IMR-90 (cell line): ENCODE measurements at regions not wholly inside any gene's neighbourhood (a gene's known extent, or its start where the extent isn't known, plus 50 kb on each side); places are given as distances from the start of the nearest gene placed in this dataset.

Experiments
- ATAC-seq: fragments of 200-7000 bp; cut with Tn5 transposase; 2 replicates; pipeline ENCODE4 v1.9.1; 2020; ENCODE audit warnings: low read depth, mild to moderate bottlenecking, moderate library complexity
- BruUV-seq: library from RNA; stranded (reverse); fragments of 400-500 nt; replicated peaks from 2 replicates; lab custom pipeline; 2021; lab: Mats Ljungman, UMichigan
- CTCF ChIA-PET: fragments of 300-600 bp; formaldehyde crosslinking; extraction: SDS; loops from one replicate; lab custom pipeline; 2021; ENCODE audit warnings: antibody characterized with exemption; lab: Yijun Ruan, JAX
- POLR2A ChIA-PET: fragments of 300-600 bp; sonication (Branson Sonifier 250); formaldehyde crosslinking; loops from one replicate; lab custom pipeline; 2022; ENCODE audit warnings: antibody characterized with exemption; ENCODE audit not compliant: unreplicated experiment; lab: Charles Lee
- DNase-seq: peaks from one replicate; pipeline ENCODE4 v3.0.0; 2013
- H2AFZ ChIP-seq: replicated peaks from 2 replicates; pipeline ENCODE3; 2013; ENCODE audit warnings: low read length, mild to moderate bottlenecking; ENCODE audit not compliant: poor library complexity
- H2AK5ac ChIP-seq: 2 replicates; pipeline ENCODE4 v1.6.1; 2013; ENCODE audit warnings: low read depth, low read length, inconsistent platforms
- H2AK9ac ChIP-seq: replicated peaks from 2 replicates; pipeline ENCODE3; 2013; ENCODE audit warnings: mild to moderate bottlenecking, low read depth, low read length, moderate library complexity; ENCODE audit not compliant: poor library complexity
- H2BK120ac ChIP-seq: 2 replicates; pipeline ENCODE4 v1.6.1; 2013; ENCODE audit warnings: low read depth, low read length, inconsistent platforms
- H2BK15ac ChIP-seq: 3 replicates; pipeline ENCODE4 v1.6.1; 2013; ENCODE audit warnings: low read depth, low read length, inconsistent platforms
- H2BK20ac ChIP-seq: 2 replicates; pipeline ENCODE4 v1.6.1; 2013; ENCODE audit warnings: low read depth, mild to moderate bottlenecking, inconsistent platforms, low read length, moderate library complexity
- H2BK5ac ChIP-seq: 2 replicates; pipeline ENCODE4 v1.6.1; 2013; ENCODE audit warnings: mild to moderate bottlenecking, low read depth, low read length, inconsistent platforms; ENCODE audit not compliant: poor library complexity, severe bottlenecking
- H3K14ac ChIP-seq: replicated peaks from 2 replicates; pipeline ENCODE4 v1.6.1; 2013; ENCODE audit warnings: low read depth, low read length, inconsistent platforms
- H3K18ac ChIP-seq: 2 replicates; pipeline ENCODE4 v1.6.1; 2013; ENCODE audit warnings: low read depth, low read length, control low read depth
- H3K23ac ChIP-seq: 2 replicates; pipeline ENCODE4 v1.6.1; 2013; ENCODE audit warnings: low read depth, low read length, inconsistent platforms
- H3K27ac ChIP-seq: 2 replicates; pipeline ENCODE4 v1.5.1; 2013; ENCODE audit warnings: mild to moderate bottlenecking, control low read depth, low read length; ENCODE audit not compliant: insufficient read depth
- H3K27me3 ChIP-seq: 2 replicates; pipeline ENCODE4 v1.6.1; 2013; ENCODE audit warnings: low read length; ENCODE audit not compliant: control insufficient read depth, insufficient read depth
- H3K36me3 ChIP-seq: 2 replicates; pipeline ENCODE4 v1.6.1; 2013; ENCODE audit warnings: low read length, mixed read lengths; ENCODE audit not compliant: control insufficient read depth, insufficient read depth
- H3K4ac ChIP-seq: 2 replicates; pipeline ENCODE4 v1.6.1; 2013; ENCODE audit warnings: low read depth, low read length, inconsistent platforms
- H3K4me1 ChIP-seq: 2 replicates; pipeline ENCODE4 v1.6.1; 2013; ENCODE audit warnings: low read length, mixed read lengths; ENCODE audit not compliant: control insufficient read depth, insufficient read depth
- H3K4me2 ChIP-seq: 2 replicates; pipeline ENCODE4 v1.6.1; 2013; ENCODE audit warnings: low read depth, mild to moderate bottlenecking, control low read depth, low read length, moderate library complexity
- H3K4me3 ChIP-seq: 2 replicates; pipeline ENCODE4 v1.5.1; 2013; ENCODE audit warnings: low read depth, mild to moderate bottlenecking, control low read depth, low read length, moderate library complexity; ENCODE audit not compliant: insufficient read depth
- H3K56ac ChIP-seq: 2 replicates; pipeline ENCODE4 v1.6.1; 2013; ENCODE audit warnings: low read length, inconsistent platforms; ENCODE audit not compliant: insufficient read depth; ENCODE audit errors: extremely low read depth
- H3K79me1 ChIP-seq, 2 experiments: 2 replicates each; pipeline ENCODE4 v1.6.1; 2013; ENCODE audit warnings: low read length in 2 of 2, inconsistent platforms in 1 of 2, low read depth in 1 of 2
- H3K9ac ChIP-seq: 2 replicates; pipeline ENCODE4 v1.6.1; 2013; ENCODE audit warnings: low read depth, low read length, control low read depth
- H3K9me1 ChIP-seq: 2 replicates; pipeline ENCODE4 v1.6.1; 2013; ENCODE audit warnings: low read length, inconsistent platforms; ENCODE audit not compliant: insufficient read depth
- H3K9me3 ChIP-seq: 2 replicates; pipeline ENCODE4 v1.6.1; 2013; ENCODE audit warnings: low read length; ENCODE audit not compliant: control insufficient read depth, insufficient read depth
- H4K20me1 ChIP-seq: 2 replicates; pipeline ENCODE4 v1.6.1; 2013; ENCODE audit warnings: low read length, inconsistent platforms; ENCODE audit not compliant: insufficient read depth
- H4K5ac ChIP-seq: 2 replicates; pipeline ENCODE4 v1.6.1; 2013; ENCODE audit warnings: mild to moderate bottlenecking, low read depth, low read length, control low read depth
- H4K8ac ChIP-seq, 2 experiments: 2 replicates each; pipeline ENCODE4 v1.6.1; 2013; ENCODE audit warnings: low read depth in 2 of 2, low read length in 2 of 2, control low read depth in 1 of 2, inconsistent platforms in 1 of 2
- H4K91ac ChIP-seq: 2 replicates; pipeline ENCODE4 v1.6.1; 2013; ENCODE audit warnings: low read depth, low read length, inconsistent platforms; ENCODE audit not compliant: insufficient read depth
- BHLHE40 ChIP-seq: fragments of 150-350 bp; IDR thresholded peaks from 2 replicates; pipeline ENCODE4 v1.6.1; 2016; ENCODE audit warnings: mild to moderate bottlenecking, low read depth, low read length
- CEBPB ChIP-seq: IDR thresholded peaks from 2 replicates; pipeline ENCODE4 v1.6.1; 2012; ENCODE audit warnings: low read depth, low read length, improper control_type of control experiment
- CHD1 ChIP-seq: IDR thresholded peaks from 2 replicates; pipeline ENCODE4 v1.6.1; 2012; ENCODE audit warnings: low read depth, low read length, improper control_type of control experiment
- FOS ChIP-seq: fragments of 150-350 bp; IDR thresholded peaks from 2 replicates; pipeline ENCODE4 v1.6.1; 2016; ENCODE audit warnings: low read depth, low read length
- MAFK ChIP-seq: IDR thresholded peaks from 2 replicates; pipeline ENCODE4 v1.6.1; 2012; ENCODE audit warnings: low read depth, low read length, improper control_type of control experiment
- MXI1 ChIP-seq: IDR thresholded peaks from 2 replicates; pipeline ENCODE4 v1.6.1; 2012; ENCODE audit warnings: low read depth, mild to moderate bottlenecking, low read length, moderate library complexity, borderline replicate concordance
- NFE2L2 ChIP-seq: fragments of 150-350 bp; IDR thresholded peaks from 2 replicates; pipeline ENCODE4 v1.6.1; 2016; ENCODE audit warnings: low read depth, mild to moderate bottlenecking, low read length
- POLR2A ChIP-seq: IDR thresholded peaks from 2 replicates; pipeline ENCODE4 v1.6.1; 2012; ENCODE audit warnings: mild to moderate bottlenecking, low read depth, low read length
- RAD21 ChIP-seq: IDR thresholded peaks from 2 replicates; pipeline ENCODE4 v1.6.1; 2012; ENCODE audit warnings: low read length, improper control_type of control experiment
- RCOR1 ChIP-seq: IDR thresholded peaks from 2 replicates; pipeline ENCODE4 v1.6.1; 2012; ENCODE audit warnings: mild to moderate bottlenecking, low read length, improper control_type of control experiment; ENCODE audit not compliant: insufficient replicate concordance
- RFX5 ChIP-seq: IDR thresholded peaks from 2 replicates; pipeline ENCODE4 v1.8.0; 2012; ENCODE audit warnings: low read depth, mild to moderate bottlenecking, low read length, moderate library complexity
- SMC3 ChIP-seq: fragments of 150-350 bp; IDR thresholded peaks from 2 replicates; pipeline ENCODE4 v1.6.1; 2016; ENCODE audit warnings: low read depth, mild to moderate bottlenecking, antibody characterized with exemption, low read length, moderate library complexity
- whole genome bisulfite sequencing, 2 experiments: methylation state at CpG; one replicate each; pipeline versions ENCODE4 v1.1.5 to v1.1.7; 2013; ENCODE audit warnings: missing lambda C conversion rate in 2 of 2; ENCODE audit not compliant: insufficient read length in 1 of 2; ENCODE audit errors: extremely low coverage in 2 of 2; 5-methylcytosine and 5-hydroxymethylcytosine counted together
- dilution Hi-C: fragments of 300-500 bp; cut with HindIII; formaldehyde crosslinking; loops from one replicate; pipeline ENCODE4 v1.14.3; 2018; ENCODE audit warnings: low sequenced_read_pairs; ENCODE audit not compliant: unreplicated experiment
- in situ Hi-C: fragments of 300-500 bp; cut with MboI; formaldehyde crosslinking; loops from 3 replicates; pipeline ENCODE4 v1.14.3; 2019; ENCODE audit warnings: low sequenced_read_pairs, inconsistent platforms, mixed read lengths
- intact Hi-C: fragments of 100-400 bp; cut with micrococcal nuclease; formaldehyde crosslinking; loops from 2 replicates; pipeline ENCODE4 v1.10.0; 2022
- TF ChIP-seq, protein P1 (sequence below): fragments of 150-350 bp; IDR thresholded peaks from 2 replicates; pipeline ENCODE4 v1.6.1; 2016; ENCODE audit warnings: low read depth, mild to moderate bottlenecking, low read length, moderate library complexity, borderline replicate concordance
- TF ChIP-seq, protein P2 (sequence below): conservative IDR thresholded peaks from 2 replicates; pipeline ENCODE4 v1.5.1; 2012; ENCODE audit warnings: mild to moderate bottlenecking, low read depth, low read length, improper control_type of control experiment

DNA sequence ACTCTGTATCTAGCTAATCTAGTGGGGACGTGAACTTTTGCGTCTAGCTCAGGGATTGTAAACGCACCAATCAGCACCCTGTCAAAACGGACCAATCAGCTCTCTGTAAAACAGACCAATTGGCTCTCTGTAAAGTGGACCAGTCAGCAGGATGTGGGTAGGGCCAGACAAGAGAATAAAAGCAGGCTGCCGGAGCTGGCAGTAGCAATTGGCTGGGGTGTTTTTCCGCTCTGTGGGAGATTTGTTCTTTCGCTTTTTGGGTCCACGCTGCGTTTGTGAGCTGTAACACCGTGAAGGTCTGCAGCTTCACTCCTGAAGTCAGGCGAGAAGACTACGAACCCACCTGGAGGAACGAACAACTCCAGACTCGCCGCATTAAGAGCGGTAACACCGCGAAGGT is 76.5 kb downstream of the SPRING1 start:
- Histone ChIP-seq H4K91ac (no peak overlapping the region), H2AFZ (no peak overlapping the region), H3K18ac (no peak overlapping the region), H3K27ac (no peak overlapping the region), H3K27me3 (peaks cover 26% of the 10 kb centered on the region), H3K4me3 (no peak overlapping the region), H3K4ac (no peak overlapping the region), H3K9me3 (no peaks in the 10 kb centered on the region), H3K14ac (no peak overlapping the region), H2BK5ac (no peak overlapping the region), H3K56ac (no peak overlapping the region), H4K20me1 (no peaks in the 10 kb centered on the region), H3K9me1 (no peaks in the 10 kb centered on the region), H2AK9ac (no peak overlapping the region), H3K36me3 (no peaks in the 10 kb centered on the region), H2BK20ac (no peak overlapping the region), H4K5ac (no peak overlapping the region), H2BK120ac (no peak overlapping the region), H3K79me1 (no peaks in the 10 kb centered on the region), H4K8ac (no peak overlapping the region), H2AK5ac (no peak overlapping the region), H2BK15ac (no peak overlapping the region), H3K4me2 (no peak overlapping the region), H3K9ac (no peak overlapping the region), H3K4me1 (peaks cover 8% of the 10 kb centered on the region; the same call in 1 of the 2 replicates), H3K23ac (no peak overlapping the region)
- dilution Hi-C loops = no loop called here
- ATAC-seq (no peak), DNase-seq (no peak)
- no TSS peak for BruUV-seq
- ChIA-PET POLR2A (no interaction called here), CTCF (no interaction called here)
- 98% methylated on average over 13 of the region's 18 CpGs; no CpG with 5 or more reads in 1 of the 2 experiments for WGBS, 2 experiments
- TF ChIP-seq POLR2A (no peak), BHLHE40 (no peak), RCOR1 (no peak), MAFK (no peak), MXI1 (no peak), CEBPB (no peak), FOS (no peak), CHD1 (no peak), RAD21 (no peak), RFX5 (no peak), SMC3 (no peak), NFE2L2 (no peak)
- TF ChIP-seq, protein P1, sequence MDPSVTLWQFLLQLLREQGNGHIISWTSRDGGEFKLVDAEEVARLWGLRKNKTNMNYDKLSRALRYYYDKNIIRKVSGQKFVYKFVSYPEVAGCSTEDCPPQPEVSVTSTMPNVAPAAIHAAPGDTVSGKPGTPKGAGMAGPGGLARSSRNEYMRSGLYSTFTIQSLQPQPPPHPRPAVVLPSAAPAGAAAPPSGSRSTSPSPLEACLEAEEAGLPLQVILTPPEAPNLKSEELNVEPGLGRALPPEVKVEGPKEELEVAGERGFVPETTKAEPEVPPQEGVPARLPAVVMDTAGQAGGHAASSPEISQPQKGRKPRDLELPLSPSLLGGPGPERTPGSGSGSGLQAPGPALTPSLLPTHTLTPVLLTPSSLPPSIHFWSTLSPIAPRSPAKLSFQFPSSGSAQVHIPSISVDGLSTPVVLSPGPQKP = no peak
- TF ChIP-seq, protein P2, sequence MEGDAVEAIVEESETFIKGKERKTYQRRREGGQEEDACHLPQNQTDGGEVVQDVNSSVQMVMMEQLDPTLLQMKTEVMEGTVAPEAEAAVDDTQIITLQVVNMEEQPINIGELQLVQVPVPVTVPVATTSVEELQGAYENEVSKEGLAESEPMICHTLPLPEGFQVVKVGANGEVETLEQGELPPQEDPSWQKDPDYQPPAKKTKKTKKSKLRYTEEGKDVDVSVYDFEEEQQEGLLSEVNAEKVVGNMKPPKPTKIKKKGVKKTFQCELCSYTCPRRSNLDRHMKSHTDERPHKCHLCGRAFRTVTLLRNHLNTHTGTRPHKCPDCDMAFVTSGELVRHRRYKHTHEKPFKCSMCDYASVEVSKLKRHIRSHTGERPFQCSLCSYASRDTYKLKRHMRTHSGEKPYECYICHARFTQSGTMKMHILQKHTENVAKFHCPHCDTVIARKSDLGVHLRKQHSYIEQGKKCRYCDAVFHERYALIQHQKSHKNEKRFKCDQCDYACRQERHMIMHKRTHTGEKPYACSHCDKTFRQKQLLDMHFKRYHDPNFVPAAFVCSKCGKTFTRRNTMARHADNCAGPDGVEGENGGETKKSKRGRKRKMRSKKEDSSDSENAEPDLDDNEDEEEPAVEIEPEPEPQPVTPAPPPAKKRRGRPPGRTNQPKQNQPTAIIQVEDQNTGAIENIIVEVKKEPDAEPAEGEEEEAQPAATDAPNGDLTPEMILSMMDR = no peak
- intact Hi-C loops = no loop called here
- in situ Hi-C loops = no loop called here
